HG02938 (cell line): ENCODE measurements at regions not wholly inside any gene's neighbourhood (a gene's known extent, or its start where the extent isn't known, plus 50 kb on each side); places are given as distances from the start of the nearest gene placed in this dataset.
"Not testable (repeated sequence)": the region's sequence is repeated elsewhere in the genome, so short reads cannot be mapped to it uniquely, and the experiment has no call there.

Experiments used
- ATAC-seq: cut with Tn5 transposase; IDR thresholded peaks from one replicate; pipeline ENCODE4 v1.9.1; 2021; ENCODE audit warnings: mild to moderate bottlenecking, moderate library complexity; ENCODE audit not compliant: unreplicated experiment

- no peak for ATAC-seq
Observed at GRCh38 chr14:30256627-30257026, 302.3 kb upstream of the G2E3 start.

GRCh38 chr14:30257946-30258661, 300.9 kb upstream of the G2E3 start:
- no peak for ATAC-seq

GRCh38 chr14:30260833-30261607, 297.9 kb upstream of the G2E3 start:
- no peak for ATAC-seq

GRCh38 chr14:30264161-30264560, 294.8 kb upstream of the G2E3 start:
- no peak for ATAC-seq

- ATAC-seq, result no peak
Observed at GRCh38 chr14:30266290-30266689, 292.7 kb upstream of the G2E3 start.

GRCh38 chr14:30267141-30267540, 291.8 kb upstream of the G2E3 start:
- no peak for ATAC-seq

- ATAC-seq, result peak; percentile 97
Observed at GRCh38 chr14:30270200-30271161, 288.5 kb upstream of the G2E3 start.

- no peak for ATAC-seq
Observed at GRCh38 chr14:30271811-30272323, 287.1 kb upstream of the G2E3 start.

GRCh38 chr14:30272848-30273832, 285.8 kb upstream of the G2E3 start:
- ATAC-seq, result no peak

GRCh38 chr14:30275604-30276003, 283.4 kb upstream of the G2E3 start:
- no peak for ATAC-seq

GRCh38 chr14:30277268-30277667, 281.7 kb upstream of the G2E3 start:
- no peak for ATAC-seq

- not testable (repeated sequence) for ATAC-seq
Observed at GRCh38 chr14:30278856-30279255, 280.1 kb upstream of the G2E3 start.

GRCh38 chr14:30283822-30284446, 275.0 kb upstream of the G2E3 start:
- ATAC-seq, result no peak

GRCh38 chr14:30284808-30285207, 274.1 kb upstream of the G2E3 start:
- no peak for ATAC-seq

- no peak for ATAC-seq
Observed at GRCh38 chr14:30287579-30288445, 271.1 kb upstream of the G2E3 start.

- ATAC-seq, result no peak
Observed at GRCh38 chr14:30290001-30290400, 269.0 kb upstream of the G2E3 start.

- no peak for ATAC-seq
Observed at GRCh38 chr14:30291216-30291615, 267.7 kb upstream of the G2E3 start.

- ATAC-seq, result no peak
Observed at GRCh38 chr14:30292541-30292940, 266.4 kb upstream of the G2E3 start.
